Kidney epithelial cell (primary cell): ENCODE measurements at regions not wholly inside any gene's neighbourhood (a gene's known extent, or its start where the extent isn't known, plus 50 kb on each side); places are given as distances from the start of the nearest gene placed in this dataset.

ENCODE experiments used
- DNase-seq: peaks from one replicate; pipeline ENCODE4 v3.0.0-alpha.2; 2010; ENCODE audit warnings: low read depth
- H3K27me3 ChIP-seq: 2 replicates; pipeline ENCODE4 v1.6.0; 2011; ENCODE audit warnings: low read length; ENCODE audit not compliant: control insufficient read depth, insufficient read depth
- H3K36me3 ChIP-seq: 2 replicates; pipeline ENCODE4 v1.5.1; 2011; ENCODE audit warnings: low read length; ENCODE audit not compliant: control insufficient read depth, insufficient read depth
- H3K4me3 ChIP-seq: 2 replicates; pipeline ENCODE4 v1.5.1; 2011; ENCODE audit warnings: low read depth, mild to moderate bottlenecking, control low read depth, low read length
- TF ChIP-seq, protein P1 (sequence below): IDR thresholded peaks from 2 replicates; pipeline ENCODE4 v1.5.1; 2011; ENCODE audit warnings: mild to moderate bottlenecking, moderate library complexity, low read length, control low read depth, inconsistent platforms; ENCODE audit not compliant: insufficient read depth, poor library complexity, severe bottlenecking

DNA sequence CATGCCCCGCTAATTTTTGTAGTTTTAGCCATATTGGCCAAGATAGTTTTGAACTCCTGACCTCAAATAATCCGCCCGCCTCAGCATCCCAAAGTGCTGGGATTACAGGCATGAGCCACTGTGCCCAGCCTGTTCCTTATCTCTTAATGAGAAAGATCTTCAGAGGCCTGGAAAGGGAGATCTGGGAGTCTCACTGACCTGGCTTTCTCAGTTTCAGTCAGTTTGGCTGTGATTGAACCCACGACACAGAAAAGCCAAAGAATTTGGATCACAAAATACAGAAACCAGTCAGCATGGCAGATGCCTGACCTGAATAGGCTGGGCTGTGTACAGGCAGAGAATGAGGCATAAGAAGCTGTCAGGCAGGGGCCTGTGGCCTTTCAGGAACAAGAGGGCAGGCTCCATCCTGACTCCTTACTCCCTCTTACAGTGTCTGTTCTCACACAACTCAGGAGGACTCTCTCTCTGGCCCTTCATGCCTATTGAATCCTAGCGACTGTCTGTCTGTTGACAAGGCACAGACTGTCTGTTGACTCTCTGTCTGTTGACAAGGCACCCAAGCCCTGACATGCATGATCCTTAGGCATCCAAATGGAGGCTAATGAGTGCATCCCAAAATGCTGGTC, 366.5 kb upstream of the CCDC196 start:
- H3K27me3 ChIP-seq, result no peaks in the 10 kb centered on the region
- TF ChIP-seq, protein P1, sequence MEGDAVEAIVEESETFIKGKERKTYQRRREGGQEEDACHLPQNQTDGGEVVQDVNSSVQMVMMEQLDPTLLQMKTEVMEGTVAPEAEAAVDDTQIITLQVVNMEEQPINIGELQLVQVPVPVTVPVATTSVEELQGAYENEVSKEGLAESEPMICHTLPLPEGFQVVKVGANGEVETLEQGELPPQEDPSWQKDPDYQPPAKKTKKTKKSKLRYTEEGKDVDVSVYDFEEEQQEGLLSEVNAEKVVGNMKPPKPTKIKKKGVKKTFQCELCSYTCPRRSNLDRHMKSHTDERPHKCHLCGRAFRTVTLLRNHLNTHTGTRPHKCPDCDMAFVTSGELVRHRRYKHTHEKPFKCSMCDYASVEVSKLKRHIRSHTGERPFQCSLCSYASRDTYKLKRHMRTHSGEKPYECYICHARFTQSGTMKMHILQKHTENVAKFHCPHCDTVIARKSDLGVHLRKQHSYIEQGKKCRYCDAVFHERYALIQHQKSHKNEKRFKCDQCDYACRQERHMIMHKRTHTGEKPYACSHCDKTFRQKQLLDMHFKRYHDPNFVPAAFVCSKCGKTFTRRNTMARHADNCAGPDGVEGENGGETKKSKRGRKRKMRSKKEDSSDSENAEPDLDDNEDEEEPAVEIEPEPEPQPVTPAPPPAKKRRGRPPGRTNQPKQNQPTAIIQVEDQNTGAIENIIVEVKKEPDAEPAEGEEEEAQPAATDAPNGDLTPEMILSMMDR, result no peak
- no peak for DNase-seq
- no peak overlapping the region for H3K4me3 ChIP-seq
- H3K36me3 ChIP-seq, result no peaks in the 10 kb centered on the region

DNA sequence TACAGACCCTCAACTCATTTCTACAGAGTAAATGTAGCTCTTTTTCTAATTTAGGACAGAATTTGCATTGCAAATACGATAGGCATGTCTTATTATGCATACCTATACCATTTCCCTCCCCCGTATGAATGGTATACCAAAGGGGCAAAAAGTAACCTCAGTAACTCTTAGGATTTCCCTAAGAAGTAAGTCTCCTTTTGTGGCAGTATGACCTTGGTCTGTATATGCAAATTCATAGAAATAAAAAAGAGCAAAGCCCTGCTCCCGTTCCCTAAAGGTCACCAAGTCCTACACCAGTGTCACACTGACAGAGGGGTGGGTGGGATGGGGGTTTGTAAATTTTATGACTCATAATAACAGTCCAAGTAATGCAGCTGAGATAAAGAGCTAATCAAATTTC, 365.8 kb upstream of the CCDC196 start:
- H3K27me3 ChIP-seq, result no peaks in the 10 kb centered on the region
- DNase-seq, result no peak
- H3K36me3 ChIP-seq, result no peaks in the 10 kb centered on the region
- H3K4me3 ChIP-seq, result no peak overlapping the region
- TF ChIP-seq, protein P1, result no peak

DNA sequence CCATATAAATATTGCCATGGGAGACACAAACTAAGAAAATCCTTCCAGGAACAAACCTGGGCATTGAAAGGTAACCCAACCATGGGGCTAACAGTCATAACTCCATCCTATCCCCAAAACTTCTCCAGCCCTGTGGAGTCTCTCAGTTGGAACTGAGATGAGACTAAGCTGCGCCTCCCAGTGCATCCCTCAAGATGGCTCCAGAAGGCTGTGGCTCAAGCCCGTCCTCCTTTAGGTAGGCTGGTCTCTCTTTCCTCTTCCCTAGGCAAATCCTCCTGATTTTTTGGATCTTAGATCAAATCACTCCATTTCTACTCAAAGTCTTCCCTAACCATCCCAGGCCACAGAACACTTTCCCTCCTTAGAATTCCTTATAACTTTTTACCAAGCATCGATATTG, 364.3 kb upstream of the CCDC196 start:
- no peak for DNase-seq

DNA sequence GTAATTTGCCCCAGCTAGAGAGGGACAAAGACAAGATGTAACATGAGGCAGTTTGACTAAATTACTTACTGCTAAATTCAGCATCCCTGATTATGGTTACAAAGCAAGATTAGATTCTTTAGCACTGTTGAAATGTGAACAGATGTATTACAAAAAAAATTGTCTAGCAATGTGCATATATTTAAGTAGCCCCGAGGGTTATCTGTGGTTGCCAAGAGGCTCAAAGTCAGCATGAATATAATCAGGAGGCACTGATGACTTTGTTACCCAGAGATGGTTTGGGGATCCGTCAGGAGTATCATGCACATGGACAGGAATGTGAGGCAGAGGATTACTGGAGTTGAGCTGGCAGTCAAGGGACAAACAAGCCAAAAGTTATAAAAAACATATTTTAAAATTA, 356.9 kb upstream of the CCDC196 start:
- Histone ChIP-seq H3K27me3 (no peaks in the 10 kb centered on the region), H3K4me3 (no peak overlapping the region), H3K36me3 (no peaks in the 10 kb centered on the region)
- DNase-seq, result no peak
- TF ChIP-seq, protein P1, result no peak

More for the DNA sequence above, 364.3 kb upstream of the CCDC196 start:
- TF ChIP-seq, protein P1, result no peak
- H3K27me3 ChIP-seq, result no peaks in the 10 kb centered on the region
- H3K4me3 ChIP-seq, result no peak overlapping the region
- no peaks in the 10 kb centered on the region for H3K36me3 ChIP-seq

DNA sequence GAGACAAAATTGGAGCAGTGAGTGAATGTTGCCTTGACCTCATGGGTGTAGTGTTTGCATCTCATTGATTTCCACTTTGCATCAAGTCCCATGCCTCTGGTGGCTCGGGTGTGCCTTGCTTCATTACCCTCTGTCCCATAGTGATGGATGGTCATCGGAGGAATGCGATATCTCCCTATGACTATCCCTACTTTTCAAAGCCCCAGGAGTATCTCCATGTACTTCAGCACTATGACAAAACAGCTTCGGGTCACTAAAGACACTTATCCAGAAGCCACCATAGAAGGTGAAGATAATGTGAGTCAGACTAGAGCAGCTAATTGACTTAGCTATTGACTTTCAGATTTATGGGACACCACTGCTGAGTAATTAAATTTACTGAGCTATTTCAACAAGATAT, 355.1 kb upstream of the CCDC196 start:
- Histone ChIP-seq H3K36me3 (no peaks in the 10 kb centered on the region), H3K27me3 (no peaks in the 10 kb centered on the region), H3K4me3 (no peak overlapping the region)
- TF ChIP-seq, protein P1, result no peak
- no peak for DNase-seq

DNA sequence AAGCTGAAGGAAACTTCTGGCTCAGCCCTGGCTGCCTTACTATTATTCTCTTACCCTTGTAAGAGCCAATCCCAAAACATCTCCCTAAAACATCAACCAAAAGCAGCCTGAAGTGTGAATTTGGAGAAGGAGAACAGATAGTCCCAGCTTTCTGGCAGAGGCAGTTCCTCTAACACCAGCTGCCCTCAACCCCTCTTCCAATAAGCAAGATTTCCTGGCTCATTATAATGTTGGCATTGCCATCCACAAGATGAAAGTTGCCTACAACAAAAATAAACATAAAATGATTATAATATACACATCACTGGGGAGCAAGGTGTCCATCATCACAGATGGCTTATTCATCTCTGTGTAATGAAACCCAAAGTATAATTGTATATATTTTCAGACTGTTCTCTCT, 352.5 kb upstream of the CCDC196 start:
- no peak for DNase-seq
- TF ChIP-seq, protein P1, result no peak
- Histone ChIP-seq H3K4me3 (no peak overlapping the region), H3K36me3 (no peaks in the 10 kb centered on the region), H3K27me3 (no peaks in the 10 kb centered on the region)
